Testis (tissue), 2 donors: ENCODE measurements at regions not wholly inside any gene's neighbourhood (a gene's known extent, or its start where the extent isn't known, plus 50 kb on each side); places are given as distances from the start of the nearest gene placed in this dataset.
A peak's percentile ranks its signal among the peaks of the same experiment; 100 is the strongest.

Experiments used
- DNase-seq: peaks from one replicate; pipeline ENCODE4 v3.0.0-alpha.2; 2019
- H3K27ac ChIP-seq, 2 donors: fragments of 200-600 bp; sonication (generic); one replicate each; pipeline ENCODE4 v1.5.1; 2019
- H3K27me3 ChIP-seq: fragments of 200-600 bp; sonication (generic); one replicate; pipeline ENCODE4 v1.5.1; 2019
- H3K36me3 ChIP-seq: fragments of 200-600 bp; sonication (generic); one replicate; pipeline ENCODE4 v1.5.1; 2017; ENCODE audit warnings: low read depth; ENCODE audit errors: missing control alignments
- H3K4me1 ChIP-seq: fragments of 200-600 bp; sonication (generic); one replicate; pipeline ENCODE4 v1.5.1; 2019
- H3K4me3 ChIP-seq, 2 donors: fragments of 200-600 bp; sonication (generic); one replicate each; pipeline ENCODE4 v1.5.1; 2017 to 2019
- H3K9me3 ChIP-seq: fragments of 200-600 bp; sonication (generic); one replicate; pipeline ENCODE4 v1.5.1; 2017
- POLR2A ChIP-seq: fragments of 450-650 bp; IDR thresholded peaks from one replicate; pipeline ENCODE4 v1.6.1; 2017; ENCODE audit warnings: antibody characterized with exemption, mild to moderate bottlenecking, moderate library complexity
- WGBS, 2 donors: methylation state at CpG; one replicate each; pipeline ENCODE4 v1.1.5; 2018; 5-methylcytosine and 5-hydroxymethylcytosine counted together
- intact Hi-C: fragments of 100-400 bp; cut with DNase I; formaldehyde crosslinking; loops from one replicate; pipeline ENCODE4 v1.15.1; 2023; ENCODE audit warnings: low total_unique reads
- TF ChIP-seq, protein P1 (sequence below), 3 experiments: fragments of 450-650 bp in 2 of 3; fragments of 200-600 bp in 1 of 3; sonication (generic) in 1 of 3; IDR thresholded peaks; one replicate each; pipeline ENCODE4 v1.5.1; 2016 to 2019; ENCODE audit warnings: antibody characterized with exemption in 3 of 3, mild to moderate bottlenecking in 2 of 3, moderate library complexity in 1 of 3

DNA sequence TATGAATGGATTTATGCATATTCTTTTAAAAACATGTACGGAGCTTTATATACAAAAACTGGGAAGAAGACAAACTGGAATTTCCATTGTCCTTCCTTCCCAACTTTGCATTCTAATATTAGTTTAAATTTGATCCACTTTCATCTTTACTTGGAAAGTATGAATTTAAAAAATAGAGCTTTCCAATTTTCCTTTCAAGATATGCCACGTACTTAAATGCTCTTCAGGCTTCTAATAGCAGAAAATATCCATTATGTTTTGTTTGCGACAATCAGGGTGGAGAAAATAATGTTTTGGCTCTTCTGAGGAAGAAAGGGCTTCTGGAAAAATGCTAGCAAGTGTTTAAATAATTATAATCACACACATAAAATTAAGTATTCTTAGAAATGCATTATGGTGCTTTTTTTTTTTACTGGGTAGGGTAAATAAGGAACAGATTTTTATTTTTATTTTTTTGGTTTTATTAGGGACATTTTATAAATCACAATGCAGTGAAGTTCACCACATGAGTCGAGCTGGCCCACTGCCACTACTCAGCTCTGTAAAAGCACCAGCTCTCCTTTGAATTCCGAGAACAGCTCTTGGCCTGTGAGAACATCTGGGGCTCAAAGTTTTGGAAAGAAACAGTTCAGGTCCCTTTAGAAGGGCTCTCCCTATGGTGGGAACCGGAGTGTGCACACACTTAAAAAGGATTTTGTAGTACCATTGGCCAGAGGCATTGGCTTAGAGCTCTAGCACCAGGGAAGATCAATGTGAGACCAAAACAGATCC, 287.4 kb upstream of the LYPLAL1 start:
- H3K27me3 ChIP-seq: no peaks in the 10 kb centered on the region
- no peaks in the 10 kb centered on the region for H3K9me3 ChIP-seq
- TF ChIP-seq, protein P1, sequence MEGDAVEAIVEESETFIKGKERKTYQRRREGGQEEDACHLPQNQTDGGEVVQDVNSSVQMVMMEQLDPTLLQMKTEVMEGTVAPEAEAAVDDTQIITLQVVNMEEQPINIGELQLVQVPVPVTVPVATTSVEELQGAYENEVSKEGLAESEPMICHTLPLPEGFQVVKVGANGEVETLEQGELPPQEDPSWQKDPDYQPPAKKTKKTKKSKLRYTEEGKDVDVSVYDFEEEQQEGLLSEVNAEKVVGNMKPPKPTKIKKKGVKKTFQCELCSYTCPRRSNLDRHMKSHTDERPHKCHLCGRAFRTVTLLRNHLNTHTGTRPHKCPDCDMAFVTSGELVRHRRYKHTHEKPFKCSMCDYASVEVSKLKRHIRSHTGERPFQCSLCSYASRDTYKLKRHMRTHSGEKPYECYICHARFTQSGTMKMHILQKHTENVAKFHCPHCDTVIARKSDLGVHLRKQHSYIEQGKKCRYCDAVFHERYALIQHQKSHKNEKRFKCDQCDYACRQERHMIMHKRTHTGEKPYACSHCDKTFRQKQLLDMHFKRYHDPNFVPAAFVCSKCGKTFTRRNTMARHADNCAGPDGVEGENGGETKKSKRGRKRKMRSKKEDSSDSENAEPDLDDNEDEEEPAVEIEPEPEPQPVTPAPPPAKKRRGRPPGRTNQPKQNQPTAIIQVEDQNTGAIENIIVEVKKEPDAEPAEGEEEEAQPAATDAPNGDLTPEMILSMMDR (IDR thresholded peaks at IDR 0.05): no peak
- TF ChIP-seq POLR2A: no peak
- H3K4me3 ChIP-seq: no peak overlapping the region
- WGBS, 2 donors: 44 to 55% methylated on average over 6 of the region's 6 CpGs
- H3K4me1 ChIP-seq: peaks cover 9% of the 10 kb centered on the region
- no peaks in the 10 kb centered on the region for H3K36me3 ChIP-seq
- intact Hi-C loops: no loop called here
- H3K27ac ChIP-seq: no peak overlapping the region
- peak; percentile 83 for DNase-seq

GRCh38 chr1:218887141-218887925, 286.3 kb upstream of the LYPLAL1 start:
- intact Hi-C loops: no loop called here
- Histone ChIP-seq H3K4me3 (no peak overlapping the region), H3K27me3 (no peaks in the 10 kb centered on the region), H3K36me3 (no peaks in the 10 kb centered on the region), H3K4me1 (peaks cover 8% of the 10 kb centered on the region), H3K9me3 (no peaks in the 10 kb centered on the region), H3K27ac (no peak overlapping the region)
- TF ChIP-seq POLR2A: no peak
- TF ChIP-seq, protein P1 (IDR thresholded peaks at IDR 0.05): no peak
- WGBS, 2 donors: 80 to 94% methylated on average over 5 of the region's 5 CpGs
- DNase-seq: no peak

- H3K36me3 ChIP-seq: no peaks in the 10 kb centered on the region
- intact Hi-C loops: no loop called here
- TF ChIP-seq, protein P1 (IDR thresholded peaks at IDR 0.05): no peak
- TF ChIP-seq POLR2A: no peak
These were observed 283.2 kb upstream of the LYPLAL1 start for GRCh38 chr1:218890451-218890850.

GRCh38 chr1:218891577-218891976, 282.1 kb upstream of the LYPLAL1 start:
- Histone ChIP-seq H3K4me1 (peaks cover 2% of the 10 kb centered on the region), H3K27ac (no peak overlapping the region), H3K4me3 (no peak overlapping the region), H3K36me3 (no peaks in the 10 kb centered on the region), H3K9me3 (no peaks in the 10 kb centered on the region), H3K27me3 (no peaks in the 10 kb centered on the region)
- WGBS, 2 donors: 67 to 73% methylated on average over 5 of the region's 5 CpGs
- intact Hi-C loops: no loop called here
- TF ChIP-seq, protein P1 (IDR thresholded peaks at IDR 0.05): no peak
- no peak for TF ChIP-seq POLR2A
- no peak for DNase-seq

More at GRCh38 chr1:218890451-218890850, 283.2 kb upstream of the LYPLAL1 start:
- no peak overlapping the region for H3K27ac ChIP-seq
- H3K9me3 ChIP-seq: no peaks in the 10 kb centered on the region
- 58 to 75% methylated on average over 3 of the region's 3 CpGs for WGBS, 2 donors
- H3K27me3 ChIP-seq: no peaks in the 10 kb centered on the region
- DNase-seq: no peak
- peaks cover 8% of the 10 kb centered on the region for H3K4me1 ChIP-seq
- H3K4me3 ChIP-seq: no peak overlapping the region
